SK-N-MC (cell line): ENCODE measurements at regions not wholly inside any gene's neighbourhood (a gene's known extent, or its start where the extent isn't known, plus 50 kb on each side); places are given as distances from the start of the nearest gene placed in this dataset.

Experiments used
- EZH2 ChIP-seq: fragments of 200-600 bp; sonication (generic); IDR thresholded peaks from one replicate; pipeline ENCODE4 v1.6.1; 2017; ENCODE audit warnings: antibody characterized with exemption
- FOXP2 ChIP-seq: optimal IDR thresholded peaks from 2 replicates; pipeline ENCODE3; 2011; ENCODE audit warnings: mild to moderate bottlenecking, moderate library complexity; ENCODE audit not compliant: insufficient read depth; ENCODE audit errors: extremely low read length, control extremely low read depth
- POLR2AphosphoS5 ChIP-seq: IDR thresholded peaks from 2 replicates; pipeline ENCODE4 v1.6.1; 2012; ENCODE audit warnings: mild to moderate bottlenecking, low read depth, low read length, borderline replicate concordance

GRCh38 chr13:50424993-50425392 is 409.7 kb downstream of the KCNRG start:
- TF ChIP-seq POLR2AphosphoS5 (no peak), EZH2 (no peak), FOXP2 (no peak)
